Ammon's horn (tissue), 1 donor: ENCODE measurements at regions not wholly inside any gene's neighbourhood (a gene's known extent, or its start where the extent isn't known, plus 50 kb on each side); places are given as distances from the start of the nearest gene placed in this dataset.

Source experiments
- DNase-seq: peaks from one replicate; pipeline ENCODE4 v3.0.0-alpha.2; 2016; ENCODE audit warnings: low spot score

DNA sequence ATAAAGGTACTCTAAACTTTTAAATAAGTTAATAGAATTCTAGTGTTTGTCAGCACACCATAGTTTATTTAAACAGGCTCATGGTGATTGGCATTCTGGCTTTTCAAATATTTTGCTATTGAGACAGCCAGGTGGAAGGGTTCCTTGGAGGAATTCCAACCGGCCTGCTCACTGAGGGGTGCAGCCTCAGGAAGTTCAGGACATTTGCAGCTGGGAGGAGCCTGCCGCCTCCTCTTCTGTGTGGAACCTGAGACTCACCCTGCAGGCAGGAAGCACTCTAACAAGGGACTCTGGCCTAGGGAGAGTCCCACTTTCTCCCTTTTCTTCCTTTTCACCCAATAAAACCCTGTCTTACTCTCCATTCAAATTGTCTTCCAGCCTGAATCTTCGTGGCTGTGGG, 1328.0 kb downstream of the FSTL5 start:
- DNase-seq: no peak

DNA sequence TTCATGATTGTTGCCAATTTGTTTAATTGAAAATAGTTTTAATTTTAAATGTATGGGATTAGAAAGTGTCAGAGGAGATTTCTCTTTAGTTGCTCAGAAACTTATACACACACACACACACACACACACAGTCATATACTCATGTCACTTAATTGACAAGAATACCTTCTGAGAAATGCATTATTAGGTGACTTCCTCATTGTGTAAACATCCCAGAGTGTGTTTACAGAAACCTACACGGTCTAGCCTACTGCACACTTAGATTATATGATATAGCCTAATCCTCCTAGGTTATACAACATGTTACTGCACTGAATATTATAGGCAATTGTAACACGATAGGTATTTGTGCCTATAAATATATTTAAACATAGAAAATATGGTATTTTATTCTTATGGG, 1327.4 kb downstream of the FSTL5 start:
- DNase-seq: no peak

DNA sequence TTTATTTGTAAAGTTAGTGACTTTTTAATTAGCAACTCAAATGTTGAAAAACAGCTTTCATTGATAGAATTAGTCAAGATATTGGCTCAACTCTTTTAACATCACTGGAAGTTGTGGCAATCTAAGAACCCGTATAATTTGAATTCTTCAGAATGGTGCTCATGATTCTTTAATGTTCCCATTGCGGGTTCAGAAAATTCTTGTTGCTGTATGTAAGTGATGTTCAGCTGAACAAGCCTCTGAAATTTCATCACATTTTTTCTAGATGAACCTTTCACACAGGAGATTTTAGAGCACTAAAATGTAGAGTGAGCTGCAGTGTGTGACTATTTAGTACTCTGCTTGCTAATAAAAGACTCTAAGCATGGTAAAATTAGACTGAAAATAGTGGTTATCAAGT, 1317.7 kb downstream of the FSTL5 start:
- no peak for DNase-seq

DNA sequence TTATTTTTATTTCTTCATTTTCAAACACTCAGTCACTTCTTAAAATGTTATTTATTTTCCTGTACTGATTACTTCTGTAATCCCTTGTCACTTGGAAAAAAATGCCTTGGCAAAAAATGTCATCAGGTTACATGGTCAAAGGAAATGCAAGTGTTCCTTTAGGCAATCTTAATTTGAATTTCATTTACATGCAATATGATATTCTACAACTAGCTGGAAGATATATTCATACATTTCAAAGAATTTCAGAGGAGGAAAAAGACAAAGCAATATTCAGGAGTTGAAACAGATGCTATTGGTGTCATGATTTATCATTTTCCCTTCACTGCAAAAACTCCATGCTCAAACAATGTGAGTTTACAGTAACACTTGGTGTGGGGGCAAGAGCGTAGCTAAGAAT, 1316.6 kb downstream of the FSTL5 start:
- no peak for DNase-seq

DNA sequence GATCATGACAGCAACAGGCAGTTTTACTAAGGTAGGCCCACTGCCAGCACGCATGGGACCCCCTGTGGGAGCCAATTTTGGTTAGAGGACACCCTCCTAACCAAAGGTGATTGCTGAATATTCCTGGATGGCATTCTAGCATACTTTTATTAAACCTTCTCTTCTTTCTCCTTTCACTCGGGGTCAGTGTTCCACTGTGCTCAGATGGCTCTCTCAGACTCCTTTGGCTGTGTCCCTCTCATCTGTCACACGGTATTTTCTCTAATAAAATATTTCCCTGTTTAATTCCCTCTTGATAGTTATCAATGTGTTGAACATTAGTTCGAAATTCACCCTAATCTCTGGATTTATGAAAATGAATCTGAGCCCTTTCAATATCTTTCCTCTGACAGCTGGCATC, 1315.3 kb downstream of the FSTL5 start:
- DNase-seq: no peak

DNA sequence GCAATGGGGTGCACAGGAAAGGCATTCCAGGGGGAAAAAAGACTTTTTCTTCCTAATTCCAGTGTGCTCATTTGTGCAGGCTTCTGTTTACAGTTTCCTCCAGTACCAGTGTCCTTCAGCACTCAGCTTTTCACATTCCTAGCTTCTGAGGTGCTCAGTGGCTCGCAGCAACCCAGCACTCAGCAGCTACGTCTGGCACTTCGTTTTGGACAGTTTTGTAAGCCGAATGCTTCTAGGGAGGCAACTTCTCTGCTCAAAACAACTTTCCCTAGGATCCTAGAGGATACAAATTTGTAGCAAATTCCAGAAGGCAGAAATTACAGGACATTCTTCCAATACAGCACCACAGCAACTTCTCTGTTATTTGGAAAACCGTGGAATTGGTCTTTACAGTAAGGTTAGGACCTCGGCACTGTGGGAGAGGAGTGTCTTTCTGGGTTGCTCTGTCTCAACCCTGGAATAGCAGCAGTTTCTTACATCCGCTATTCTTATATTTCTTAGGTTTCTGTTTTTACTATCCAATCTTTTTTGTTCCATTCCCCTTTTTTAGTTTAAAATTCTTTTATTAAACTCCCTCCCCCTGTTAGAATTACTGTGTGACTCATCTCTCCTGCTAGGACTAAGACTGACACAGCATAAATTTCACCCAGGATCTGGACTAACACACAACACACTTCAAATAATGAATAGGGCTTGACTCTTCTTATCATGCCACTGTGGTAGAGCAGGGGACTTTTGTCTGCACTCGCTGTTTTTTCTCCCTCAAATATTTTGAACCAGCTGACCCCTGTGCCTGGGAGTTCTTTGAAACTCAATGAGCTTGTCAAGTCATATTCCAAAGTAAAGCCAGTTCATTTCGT, 1314.7 kb downstream of the FSTL5 start:
- DNase-seq: no peak

DNA sequence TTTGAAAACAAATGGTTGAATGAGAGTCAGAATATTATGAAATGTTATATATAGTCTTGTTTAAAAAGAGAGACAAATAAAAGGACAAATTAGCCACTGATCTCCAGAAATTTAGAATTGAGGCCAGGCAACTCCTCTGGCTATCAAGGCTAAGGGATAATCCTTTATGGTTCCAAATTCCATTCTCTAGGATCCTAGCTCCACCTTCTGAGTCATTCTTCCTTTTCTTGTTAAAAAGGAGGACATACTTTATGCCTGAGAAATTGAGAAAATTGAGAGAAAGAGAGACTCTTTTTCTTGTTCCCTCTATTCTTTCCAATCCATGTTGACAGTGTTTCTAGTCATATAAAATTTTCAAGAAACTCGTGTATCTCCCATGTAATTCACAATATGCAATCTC, 1299.5 kb downstream of the FSTL5 start:
- no peak for DNase-seq

DNA sequence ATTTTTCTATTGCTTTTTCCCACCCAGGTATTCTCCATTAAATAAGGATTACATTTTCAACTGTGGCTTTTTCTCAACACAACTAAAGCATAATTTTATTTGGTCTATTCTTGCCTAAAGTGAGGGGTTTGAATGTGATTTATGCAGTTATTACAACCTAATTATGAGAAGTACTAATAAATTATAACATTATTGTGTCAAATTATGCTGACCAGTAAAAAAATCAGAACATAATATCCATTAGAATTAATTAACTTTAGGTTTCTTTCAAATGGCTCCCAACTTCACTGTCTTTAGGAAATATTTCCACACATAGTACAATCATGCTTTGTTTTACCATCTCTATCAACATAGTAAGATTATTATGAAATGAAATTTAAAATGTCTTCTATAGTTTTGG, 1293.9 kb downstream of the FSTL5 start:
- DNase-seq: no peak

DNA sequence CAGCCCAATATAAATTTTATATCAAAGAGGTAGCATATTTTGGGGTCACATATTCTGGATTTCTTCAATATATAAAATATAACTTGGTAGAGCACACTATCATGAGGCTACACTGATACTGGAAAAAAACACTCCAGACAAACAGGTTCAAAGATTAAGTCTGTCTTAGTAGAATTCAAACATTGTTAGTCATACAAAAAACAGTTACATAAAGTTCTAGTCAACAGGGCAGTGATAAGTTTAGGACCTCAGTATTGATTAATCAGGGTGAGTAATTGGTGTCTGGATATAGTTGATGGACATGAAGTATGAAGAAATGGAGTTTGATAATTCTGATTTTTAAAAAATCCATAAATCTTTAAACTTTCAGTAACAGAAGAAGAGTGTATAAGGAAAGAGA, 1291.3 kb downstream of the FSTL5 start:
- no peak for DNase-seq

DNA sequence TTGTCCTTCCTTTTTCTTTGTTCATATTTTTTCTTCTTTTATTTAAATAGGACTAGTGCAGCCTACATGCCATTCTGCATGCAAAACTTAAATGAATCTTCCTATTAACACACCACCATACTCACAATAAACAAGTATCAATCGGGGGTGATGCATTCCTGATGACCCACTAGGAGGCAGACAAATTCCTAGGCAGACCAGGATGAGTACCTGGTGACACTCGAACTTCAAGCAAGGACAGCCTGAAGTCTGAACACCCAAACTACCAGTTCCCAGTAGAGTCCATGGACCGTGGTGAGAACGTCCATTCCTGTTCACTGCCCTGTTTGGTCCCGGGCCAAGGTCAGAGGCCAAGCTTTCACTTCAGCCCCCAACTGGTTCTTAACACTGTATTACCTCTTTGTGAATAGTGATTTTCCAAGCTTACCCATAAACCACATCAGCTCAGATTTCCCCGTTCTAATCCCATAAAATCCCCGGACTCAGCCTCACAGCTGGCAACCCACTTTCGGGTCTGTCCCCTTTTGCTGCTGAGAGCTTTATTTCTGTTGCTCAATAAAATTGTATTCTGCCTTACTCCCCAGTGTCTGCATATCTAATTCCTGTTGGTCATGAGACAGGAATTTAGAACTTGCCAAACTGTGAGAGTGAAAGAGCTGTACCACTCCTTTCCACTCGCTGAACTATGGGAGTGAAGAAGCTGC, 1286.6 kb downstream of the FSTL5 start:
- no peak for DNase-seq

DNA sequence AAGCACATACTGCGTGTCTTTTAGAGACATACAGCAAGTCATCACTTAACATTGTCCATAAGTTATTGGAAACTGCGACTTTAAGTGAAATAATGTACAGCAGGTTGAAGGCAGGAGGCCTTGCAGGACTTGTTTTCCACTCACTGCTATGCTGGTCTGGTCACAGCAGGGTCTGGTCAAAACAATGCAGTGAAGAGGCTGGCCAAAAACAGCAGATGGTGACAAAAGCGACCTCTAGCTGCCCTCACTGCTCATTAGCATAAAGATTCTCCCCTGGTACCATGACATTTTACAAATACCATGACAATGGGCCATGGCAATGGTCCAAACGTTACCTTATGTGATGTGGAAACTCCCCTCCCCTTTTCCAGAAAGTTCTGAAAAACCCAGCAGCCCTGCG, 1283.6 kb downstream of the FSTL5 start:
- no peak for DNase-seq

DNA sequence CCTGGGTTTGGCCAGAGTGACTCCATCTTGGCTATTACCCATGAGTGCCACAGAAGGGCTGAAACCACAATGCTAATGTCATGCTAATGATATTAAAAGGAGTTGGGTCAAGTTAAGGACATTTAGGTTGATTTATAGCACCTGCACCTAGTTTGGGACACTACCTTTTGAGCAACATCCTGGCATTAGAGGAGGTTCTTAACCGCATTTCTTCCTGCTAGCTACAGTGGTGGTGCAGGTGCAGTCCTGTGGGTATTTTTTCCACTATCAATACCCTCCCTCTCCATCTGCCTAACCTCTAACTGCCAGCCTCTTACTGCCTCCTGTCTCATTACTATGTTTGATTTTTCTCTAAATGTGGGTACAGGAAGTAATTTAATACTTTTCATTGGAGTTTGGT, 1276.1 kb downstream of the FSTL5 start:
- DNase-seq: no peak

DNA sequence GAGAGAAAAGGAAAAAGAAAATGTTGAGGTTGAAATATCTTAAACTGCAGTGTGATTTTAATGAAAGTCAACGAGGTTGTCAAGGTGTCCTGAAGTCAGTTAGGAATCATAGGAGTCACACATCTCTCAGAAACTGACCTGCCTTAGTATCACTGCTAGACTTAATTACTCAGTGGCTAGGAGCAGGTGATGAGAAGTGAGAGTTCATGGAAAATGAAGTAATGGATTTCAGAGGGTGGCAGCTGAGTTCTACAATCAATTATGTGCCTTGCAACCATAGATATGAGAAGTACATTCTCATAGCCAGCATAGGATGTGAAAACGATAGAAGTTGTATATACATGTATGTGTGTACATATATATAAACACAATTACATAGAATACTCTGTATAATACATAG, 1269.7 kb downstream of the FSTL5 start:
- DNase-seq: no peak

DNA sequence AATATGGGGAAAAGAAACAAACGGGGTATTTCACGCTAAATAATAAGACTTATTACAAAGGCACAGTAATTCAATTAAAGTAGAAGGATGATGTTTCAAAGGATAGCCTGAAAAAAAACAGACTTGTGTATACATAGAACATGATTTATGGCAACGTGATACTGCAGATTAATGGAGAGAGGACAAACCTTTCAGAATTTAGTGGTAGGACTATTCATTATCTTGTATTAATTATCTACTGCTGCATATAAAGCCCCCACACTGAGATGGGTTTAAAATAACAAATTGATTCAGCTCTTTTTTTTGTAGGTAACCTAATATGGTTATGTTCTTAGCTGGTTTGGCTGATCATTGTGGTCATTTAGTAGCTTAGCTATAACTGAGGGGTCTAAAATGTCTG, 1269.0 kb downstream of the FSTL5 start:
- DNase-seq: no peak

DNA sequence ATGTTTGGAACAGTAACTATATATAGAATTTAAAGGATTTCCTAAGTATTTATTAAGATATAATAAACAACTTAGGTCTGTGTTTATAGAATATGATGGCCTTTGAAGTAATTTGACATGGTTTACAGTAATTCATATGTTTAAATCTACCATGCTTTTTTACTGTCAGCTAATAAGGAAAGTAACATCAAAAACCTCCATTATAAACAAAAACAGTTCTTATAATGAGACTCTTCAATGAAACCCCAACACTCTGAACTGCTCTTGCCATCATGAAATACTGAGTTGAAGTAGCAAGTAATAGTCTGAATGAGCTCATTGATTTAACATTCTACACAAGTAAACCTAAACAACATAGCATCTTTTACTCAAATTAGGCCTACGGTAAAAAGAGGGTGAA, 1236.5 kb downstream of the FSTL5 start:
- DNase-seq: no peak

DNA sequence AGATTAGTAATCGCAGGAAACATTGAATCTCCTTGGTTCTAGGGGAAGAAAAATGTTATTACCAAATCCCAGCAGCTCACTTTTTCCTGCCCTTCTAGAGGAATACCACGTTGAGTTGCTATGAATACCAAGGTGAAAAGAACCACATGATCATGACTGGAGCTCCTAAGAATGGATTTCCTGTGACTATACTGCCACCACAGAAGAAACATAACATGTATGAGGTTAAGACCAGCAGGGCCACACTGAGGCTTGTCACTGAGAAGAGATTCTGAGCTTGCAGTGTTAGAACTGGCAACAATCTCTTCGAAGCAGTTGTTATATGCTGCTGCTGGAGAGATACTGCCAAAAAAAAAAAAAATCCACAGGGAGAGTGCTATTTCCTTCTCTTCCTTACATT, 1235.3 kb downstream of the FSTL5 start:
- DNase-seq: no peak

DNA sequence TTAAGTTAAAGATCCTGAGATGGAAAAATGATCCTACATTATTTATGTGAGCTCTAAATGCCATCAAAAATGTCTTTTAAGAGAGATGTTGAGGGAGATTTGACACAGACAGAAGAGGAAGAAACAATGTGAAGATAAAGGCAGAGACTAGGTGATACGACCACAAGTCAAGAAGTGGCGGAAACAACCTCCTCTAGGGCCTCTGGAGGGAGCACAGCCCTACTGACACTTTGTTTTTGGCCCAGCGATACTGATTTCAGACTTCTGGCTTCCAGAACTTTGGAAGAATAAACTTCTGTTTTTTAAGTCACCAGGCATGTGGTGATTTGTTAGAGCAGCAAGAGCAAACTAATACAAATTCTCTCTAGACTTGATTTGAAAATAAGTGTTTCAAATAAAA, 1216.1 kb downstream of the FSTL5 start:
- DNase-seq: no peak

DNA sequence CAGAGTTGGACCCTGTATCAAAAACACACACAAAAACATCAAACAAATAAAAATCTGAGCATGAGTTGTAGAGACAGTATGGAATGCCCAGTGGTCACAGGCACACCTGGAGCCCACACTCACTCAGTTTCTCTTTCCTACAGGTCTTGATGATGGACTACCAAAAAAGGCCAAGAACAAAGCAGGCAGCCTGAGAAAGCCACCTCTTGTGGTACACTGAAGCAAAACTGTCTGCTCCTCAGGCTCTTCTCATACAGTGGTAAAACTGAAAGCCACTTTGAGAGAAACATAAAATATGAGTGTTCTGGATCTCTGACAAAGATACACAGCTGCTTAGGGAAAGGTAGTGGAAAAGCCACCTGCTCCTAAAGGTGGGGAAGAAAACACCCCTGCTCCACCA, 1206.9 kb downstream of the FSTL5 start:
- no peak for DNase-seq

DNA sequence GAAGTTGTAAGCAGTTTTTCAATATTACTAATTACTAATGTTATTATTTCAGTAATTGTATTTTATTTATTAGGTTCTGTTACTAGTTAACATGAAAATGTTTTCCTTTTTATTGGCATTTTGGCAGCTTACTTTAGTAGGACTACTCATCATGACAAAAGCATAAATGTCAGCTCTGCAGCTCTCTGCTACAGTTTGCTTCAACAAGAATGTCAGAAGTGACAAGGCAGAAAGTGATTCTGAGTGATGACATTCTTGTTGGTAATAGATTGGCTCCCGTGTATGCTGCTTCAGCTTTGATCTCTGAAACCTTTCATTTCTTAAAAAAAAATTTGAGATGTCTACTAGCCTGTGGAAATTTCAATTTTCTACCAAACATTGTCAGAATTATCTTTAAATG, 1193.9 kb downstream of the FSTL5 start:
- DNase-seq: no peak

DNA sequence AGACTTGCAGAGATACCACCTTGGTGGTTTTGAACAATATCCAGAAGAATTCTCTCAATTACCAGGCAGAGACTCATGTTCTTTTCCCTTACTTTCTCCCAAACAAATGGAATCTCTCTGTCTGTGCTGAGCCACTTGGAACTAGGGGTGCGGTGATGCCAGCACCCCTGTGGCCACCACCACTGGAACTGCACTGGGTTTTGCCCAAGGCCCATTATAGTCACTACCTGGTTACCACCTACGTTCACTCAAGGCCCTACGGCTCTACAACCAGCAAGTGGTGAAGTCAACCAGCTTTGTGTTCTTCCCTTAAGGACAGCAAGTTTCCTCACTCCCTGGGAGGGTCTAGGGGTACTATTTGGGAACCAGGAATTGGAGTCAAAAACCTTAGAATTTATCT, 1183.7 kb downstream of the FSTL5 start:
- DNase-seq: no peak

DNA sequence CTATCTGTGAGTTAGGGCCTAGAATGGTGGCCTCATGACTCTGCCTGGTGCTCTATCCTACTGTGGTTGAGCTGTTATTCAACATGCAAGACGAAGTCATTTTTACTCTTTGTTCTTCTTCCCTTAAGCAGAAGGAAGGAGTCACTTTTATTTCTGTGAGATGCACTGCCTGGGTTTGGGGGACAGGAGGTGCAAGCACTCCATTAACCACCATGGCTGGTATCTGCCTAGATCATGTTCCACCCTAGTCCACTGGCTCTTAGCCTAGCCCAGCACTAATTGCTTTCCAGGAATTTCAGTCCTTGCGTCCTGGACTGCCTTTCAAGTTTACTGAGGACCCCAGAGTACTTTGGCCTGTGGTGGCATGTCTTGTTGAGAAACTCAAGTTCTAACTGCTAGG, 1182.7 kb downstream of the FSTL5 start:
- DNase-seq: no peak

DNA sequence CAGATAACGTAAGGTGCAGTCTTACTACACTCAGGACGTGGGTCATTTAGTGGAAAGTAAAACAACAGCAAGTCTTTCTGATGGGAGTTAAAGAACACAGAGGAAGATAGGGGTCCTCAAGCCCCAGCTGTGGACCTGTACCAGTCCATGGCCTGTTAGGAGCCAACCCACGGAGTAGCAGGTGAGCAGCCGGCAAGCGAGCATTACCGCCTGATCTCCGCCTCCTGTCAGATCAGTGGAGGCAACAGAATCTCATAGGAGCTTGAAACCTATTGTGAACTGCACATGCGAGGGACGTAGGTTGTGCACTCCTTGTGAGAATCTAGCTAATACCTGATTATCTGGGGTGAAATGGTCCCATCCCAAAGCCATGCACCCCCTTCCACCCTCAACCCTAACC, 1180.8 kb downstream of the FSTL5 start:
- no peak for DNase-seq

DNA sequence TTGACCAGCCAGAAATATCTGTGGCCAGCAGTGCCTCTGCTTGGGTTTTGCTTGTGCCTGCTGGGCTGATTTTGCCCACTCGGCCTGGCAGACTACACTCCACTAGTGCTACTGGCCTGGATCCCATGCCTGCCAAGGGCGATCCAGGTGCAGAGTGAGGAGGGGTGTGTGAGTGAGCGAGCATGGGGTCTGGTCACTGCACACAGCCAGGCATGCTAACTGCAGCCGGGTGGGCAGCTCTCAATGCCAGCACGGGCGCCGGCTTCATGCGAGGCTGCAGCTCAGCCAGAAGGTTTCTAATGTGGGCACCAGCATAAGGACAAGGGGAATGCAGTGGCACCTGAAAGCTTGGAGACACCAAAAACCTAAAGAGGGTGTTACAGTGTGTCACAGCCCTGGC, 1161.4 kb downstream of the FSTL5 start:
- DNase-seq: no peak
